AG10803 (cell line): ENCODE measurements at regions not wholly inside any gene's neighbourhood (a gene's known extent, or its start where the extent isn't known, plus 50 kb on each side); places are given as distances from the start of the nearest gene placed in this dataset.

Experiments
- DNase-seq: peaks from one replicate; pipeline ENCODE4 v3.0.0; 2010; ENCODE audit warnings: low read depth
- H3K4me3 ChIP-seq: 2 replicates; pipeline ENCODE4 v1.5.1; 2011; ENCODE audit warnings: mild to moderate bottlenecking, low read length, control low read depth
- TF ChIP-seq, protein P1 (sequence below): conservative IDR thresholded peaks from 2 replicates; pipeline ENCODE4 v1.5.1; 2011; ENCODE audit warnings: mild to moderate bottlenecking, low read length, control low read depth, inconsistent platforms

DNA sequence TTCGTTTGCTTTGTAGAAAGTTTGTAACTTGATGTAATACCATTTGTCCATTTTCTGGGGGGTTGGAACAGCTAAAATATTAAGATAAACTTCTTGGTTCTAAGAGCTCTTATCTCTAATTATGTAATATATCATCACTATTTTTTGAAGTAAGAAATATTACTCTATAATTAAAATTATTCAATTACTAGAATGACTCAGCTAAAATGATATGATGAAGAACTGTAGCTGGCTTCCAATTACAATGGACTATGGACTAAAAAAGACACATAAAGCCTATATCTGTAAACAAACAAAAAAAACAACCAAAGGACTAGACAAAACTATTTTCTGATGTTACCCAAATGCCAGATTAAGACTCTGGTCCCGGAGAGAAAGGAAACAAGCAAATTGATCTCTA, 569.4 kb downstream of the PCDH18 start:
- TF ChIP-seq, protein P1, sequence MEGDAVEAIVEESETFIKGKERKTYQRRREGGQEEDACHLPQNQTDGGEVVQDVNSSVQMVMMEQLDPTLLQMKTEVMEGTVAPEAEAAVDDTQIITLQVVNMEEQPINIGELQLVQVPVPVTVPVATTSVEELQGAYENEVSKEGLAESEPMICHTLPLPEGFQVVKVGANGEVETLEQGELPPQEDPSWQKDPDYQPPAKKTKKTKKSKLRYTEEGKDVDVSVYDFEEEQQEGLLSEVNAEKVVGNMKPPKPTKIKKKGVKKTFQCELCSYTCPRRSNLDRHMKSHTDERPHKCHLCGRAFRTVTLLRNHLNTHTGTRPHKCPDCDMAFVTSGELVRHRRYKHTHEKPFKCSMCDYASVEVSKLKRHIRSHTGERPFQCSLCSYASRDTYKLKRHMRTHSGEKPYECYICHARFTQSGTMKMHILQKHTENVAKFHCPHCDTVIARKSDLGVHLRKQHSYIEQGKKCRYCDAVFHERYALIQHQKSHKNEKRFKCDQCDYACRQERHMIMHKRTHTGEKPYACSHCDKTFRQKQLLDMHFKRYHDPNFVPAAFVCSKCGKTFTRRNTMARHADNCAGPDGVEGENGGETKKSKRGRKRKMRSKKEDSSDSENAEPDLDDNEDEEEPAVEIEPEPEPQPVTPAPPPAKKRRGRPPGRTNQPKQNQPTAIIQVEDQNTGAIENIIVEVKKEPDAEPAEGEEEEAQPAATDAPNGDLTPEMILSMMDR: no peak
- no peak overlapping the region for H3K4me3 ChIP-seq
- no peak for DNase-seq

DNA sequence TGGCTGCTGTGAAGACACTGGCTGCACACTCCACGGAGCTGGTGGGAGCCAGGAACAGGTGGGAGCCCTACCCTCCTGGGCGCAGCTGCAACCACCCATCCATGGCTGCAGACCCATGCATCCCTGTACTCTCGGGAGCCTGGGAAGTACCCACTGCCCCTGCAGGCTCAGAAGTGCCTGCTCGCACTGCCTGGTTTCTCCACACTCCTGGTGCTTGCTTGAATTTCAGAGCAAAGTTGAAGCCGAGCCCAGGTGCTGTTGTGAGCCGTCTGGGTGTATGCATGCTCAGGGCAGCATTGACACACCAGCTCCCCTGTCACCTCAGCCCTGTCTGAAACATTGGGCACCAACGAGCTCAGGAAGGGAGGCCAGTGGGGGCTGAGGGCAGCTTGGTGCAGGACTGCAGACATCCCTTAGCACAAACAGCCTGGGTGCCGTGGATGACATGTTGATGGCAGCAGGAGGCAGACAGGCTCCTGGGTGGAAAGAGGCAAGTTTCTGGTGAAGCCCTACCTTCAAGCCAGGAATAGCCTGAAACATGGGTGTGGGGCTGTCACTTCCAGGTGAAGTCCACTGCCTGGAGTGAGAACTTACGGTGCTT, 585.9 kb downstream of the PCDH18 start:
- TF ChIP-seq, protein P1: no peak
- no peak overlapping the region for H3K4me3 ChIP-seq
- no peak for DNase-seq

DNA sequence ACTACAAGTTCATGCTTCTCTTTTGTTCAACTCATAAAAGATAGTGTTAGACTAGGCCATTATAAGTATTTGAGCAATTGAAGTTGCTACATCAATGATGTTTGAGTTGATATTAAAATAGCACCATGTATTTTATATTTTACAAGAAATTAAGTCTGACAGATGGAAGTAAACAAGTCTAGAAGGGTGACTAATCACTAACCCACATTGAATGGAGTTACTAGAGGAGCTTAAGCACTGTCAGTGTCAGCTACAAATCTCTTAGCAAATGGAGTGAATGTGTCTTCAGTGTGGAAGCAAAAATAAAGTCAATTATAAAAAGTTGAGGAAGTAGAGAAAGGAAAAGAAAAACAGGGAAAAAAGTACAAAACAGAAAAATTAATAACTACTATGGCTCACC, 592.5 kb downstream of the PCDH18 start:
- no peak overlapping the region for H3K4me3 ChIP-seq
- TF ChIP-seq, protein P1: no peak
- no peak for DNase-seq

GRCh38 chr4:136935871-136936270, 596.4 kb downstream of the PCDH18 start:
- no peak overlapping the region for H3K4me3 ChIP-seq
- TF ChIP-seq, protein P1: no peak
- no peak for DNase-seq

GRCh38 chr4:136935305-136935704, 597.0 kb downstream of the PCDH18 start:
- H3K4me3 ChIP-seq: no peak overlapping the region
- TF ChIP-seq, protein P1: no peak
- no peak for DNase-seq

DNA sequence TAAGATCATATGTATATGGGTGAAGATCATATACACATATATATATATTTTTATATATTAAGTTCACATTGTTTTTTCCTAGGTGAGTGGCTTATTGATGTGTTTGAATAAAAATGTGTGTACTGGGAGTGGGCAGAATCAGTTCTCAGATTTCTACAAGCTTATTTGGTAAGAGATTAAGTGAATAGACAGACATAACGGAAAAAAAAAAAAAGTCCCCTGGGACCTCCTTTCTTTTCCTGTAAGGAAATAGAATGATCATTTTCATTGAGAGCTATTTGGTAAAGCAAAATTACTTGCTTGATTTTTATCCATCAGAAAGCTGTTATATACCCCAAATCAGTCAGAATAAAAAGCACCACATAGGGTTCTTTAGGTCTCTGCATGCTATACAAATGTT, 597.7 kb downstream of the PCDH18 start:
- TF ChIP-seq, protein P1: no peak
- H3K4me3 ChIP-seq: no peak overlapping the region
- no peak for DNase-seq

- no peak overlapping the region for H3K4me3 ChIP-seq
- TF ChIP-seq, protein P1: no peak
- DNase-seq: no peak
These were observed 600.5 kb downstream of the PCDH18 start for GRCh38 chr4:136931781-136932180.
